K562 (cell line): ENCODE measurements at regions not wholly inside any gene's neighbourhood (a gene's known extent, or its start where the extent isn't known, plus 50 kb on each side); places are given as distances from the start of the nearest gene placed in this dataset.
A peak's percentile ranks its signal among the peaks of the same experiment; 100 is the strongest.

Experiments
- ATAC-seq: fragments of 200-7000 bp; cut with Tn5 transposase; 3 replicates; pipeline ENCODE4 v1.9.1; 2020; ENCODE audit warnings: moderate library complexity
- BruUV-seq: library from RNA; stranded (reverse); fragments of 400-500 nt; replicated peaks from 2 replicates; lab custom pipeline; 2021; lab: Mats Ljungman, UMichigan
- CTCF ChIA-PET: fragments of 300-600 bp; formaldehyde crosslinking; extraction: SDS; loops from one replicate; lab custom pipeline; 2021; ENCODE audit warnings: low intra/inter-chr PET ratio; lab: Yijun Ruan, JAX
- POLR2A ChIA-PET: fragments of 300-600, 350-650 bp; sonication (Branson Sonifier 250); formaldehyde crosslinking; extraction: SDS; loops from one replicate; lab custom pipeline; 2021; ENCODE audit warnings: antibody characterized with exemption, inconsistent platforms; lab: Yijun Ruan, JAX
- DNase-seq, 4 experiments: peaks; one replicate each; pipeline versions ENCODE4 v3.0.0 to v3.0.0-alpha.2; 2011 to 2018; ENCODE audit warnings: low spot score in 3 of 4, mixed read lengths in 3 of 4; ENCODE audit errors: extremely low read depth in 1 of 4
- FAIRE-seq: peaks from 2 replicates; lab custom pipeline; 2011; peaks lifted over from hg19 to GRCh38; lab: Jason Lieb, UNC
- H2AFZ ChIP-seq: 2 replicates; pipeline ENCODE4 v1.6.0; 2011; ENCODE audit warnings: low read depth, low read length, control low read depth, inconsistent platforms
- H3K27ac ChIP-seq: fragments of 200-600 bp; 3 replicates; pipeline ENCODE4 v1.8.0; 2011; ENCODE audit warnings: low read depth, mild to moderate bottlenecking, control low read depth, inconsistent platforms, low read length, moderate library complexity, mixed read lengths; ENCODE audit errors: extremely low read depth
- H3K27me3 ChIP-seq, 2 experiments: fragments of 300-600 bp in 1 of 2; 2 replicates in 1 of 2; 3 replicates in 1 of 2; pipeline versions ENCODE4 v1.6.0 to v1.8.0; 2011; ENCODE audit warnings: inconsistent platforms in 2 of 2, low read length in 2 of 2, mild to moderate bottlenecking in 1 of 2, mixed read lengths in 1 of 2, moderate library complexity in 1 of 2; ENCODE audit not compliant: control insufficient read depth in 2 of 2, insufficient read depth in 2 of 2
- H3K36me3 ChIP-seq: fragments of 300-600 bp; 3 replicates; pipeline ENCODE4 v1.8.0; 2011; ENCODE audit warnings: mild to moderate bottlenecking, low read length, inconsistent platforms; ENCODE audit not compliant: control insufficient read depth, insufficient read depth
- H3K4me1 ChIP-seq, 2 experiments: fragments of 200-600 bp in 1 of 2; replicated peaks in 1 of 2; 2 replicates in 1 of 2; 3 replicates in 1 of 2; pipeline versions ENCODE4 v1.5.1 to v1.8.0; 2011; ENCODE audit warnings: inconsistent platforms in 2 of 2, low read length in 2 of 2, mild to moderate bottlenecking in 1 of 2, mixed read lengths in 1 of 2, moderate library complexity in 1 of 2; ENCODE audit not compliant: control insufficient read depth in 2 of 2, insufficient read depth in 2 of 2
- H3K4me2 ChIP-seq: 2 replicates; pipeline ENCODE4 v1.6.1; 2011; ENCODE audit warnings: low read length, control low read depth, inconsistent platforms, mixed read lengths; ENCODE audit not compliant: insufficient read depth
- H3K4me3 ChIP-seq: fragments of 200-600 bp; sonication (generic), shearing (Covaris generic); 2 replicates; pipeline ENCODE4 v1.5.1; 2016; ENCODE audit warnings: control low read depth, inconsistent platforms
- H3K79me2 ChIP-seq: fragments of 200-600 bp; 3 replicates; pipeline ENCODE4 v1.8.0; 2011; ENCODE audit warnings: low read length, inconsistent platforms; ENCODE audit not compliant: control insufficient read depth, insufficient read depth
- H3K9ac ChIP-seq, 2 experiments: 2 replicates each; pipeline versions ENCODE4 v1.6.0 to v1.6.1; 2011; ENCODE audit warnings: low read depth in 2 of 2, low read length in 2 of 2, control low read depth in 1 of 2, inconsistent platforms in 1 of 2, mild to moderate bottlenecking in 1 of 2, mixed read lengths in 1 of 2; ENCODE audit not compliant: insufficient read depth in 1 of 2
- H3K9me1 ChIP-seq: one replicate; pipeline ENCODE4 v1.6.0; 2011; ENCODE audit warnings: inconsistent platforms, mild to moderate bottlenecking, low read length, moderate library complexity; ENCODE audit not compliant: control insufficient read depth, insufficient read depth
- H3K9me3 ChIP-seq: replicated peaks from 2 replicates; pipeline ENCODE4 v1.5.1; 2011; ENCODE audit warnings: low read depth, low read length, inconsistent platforms; ENCODE audit not compliant: control insufficient read depth, insufficient read depth
- H4K20me1 ChIP-seq: replicated peaks from 2 replicates; pipeline ENCODE4 v1.6.1; 2011; ENCODE audit warnings: low read length, inconsistent platforms, mixed read lengths; ENCODE audit not compliant: control insufficient read depth, insufficient read depth
- BRD9 ChIP-seq: fragments of 450-650 bp; IDR thresholded peaks from 2 replicates; pipeline ENCODE4 v1.6.1; 2018; ENCODE audit warnings: low read depth; ENCODE audit not compliant: partially characterized antibody
- CREB3 ChIP-seq: fragments of 450-650 bp; conservative IDR thresholded peaks from 2 replicates; pipeline ENCODE4 v1.6.1; 2016; ENCODE audit warnings: missing genetic modification characterization, low read depth, mild to moderate bottlenecking, missing compliant biosample characterization, moderate library complexity
- IFI16 ChIP-seq: fragments of 250-450 bp; sonication (Bioruptor Pico); IDR thresholded peaks from 2 replicates; pipeline ENCODE4 v2.1.2; 2022; ENCODE audit warnings: mild to moderate bottlenecking, inconsistent platforms
- MYBL2 ChIP-seq, 2 experiments: fragments of 450-650 bp in 1 of 2; sonication (generic) in 1 of 2; formaldehyde crosslinking in 1 of 2; IDR thresholded peaks; 2 replicates each; pipeline versions ENCODE4 v1.6.1 to v1.8.1; 2017 to 2022; ENCODE audit warnings: borderline replicate concordance in 1 of 2, inconsistent platforms in 1 of 2, low read depth in 1 of 2, mild to moderate bottlenecking in 1 of 2, missing genetic modification reagents in 1 of 2, moderate library complexity in 1 of 2
- RBM14 ChIP-seq: fragments of 200-400 bp; formaldehyde crosslinking; IDR thresholded peaks from 2 replicates; pipeline ENCODE4 v1.6.1; 2018; ENCODE audit warnings: low read depth, mild to moderate bottlenecking, low read length, moderate library complexity, borderline replicate concordance; ENCODE audit not compliant: insufficient read depth
- USF2 ChIP-seq: sonication (generic); formaldehyde crosslinking; IDR thresholded peaks from 2 replicates; pipeline ENCODE4 v1.5.0; 2020; ENCODE audit warnings: missing genetic modification reagents
- ZNF354B ChIP-seq: fragments of 250-450 bp; sonication (Bioruptor Pico); IDR thresholded peaks from 2 replicates; pipeline ENCODE4 v1.4.0; 2020
- WGBS: fragments of 100-300 bp; shearing (Covaris generic); methylation state at CpG from one replicate; pipeline ENCODE4 v1.1.6; 2016; ENCODE audit warnings: low coverage, mixed read lengths; ENCODE audit not compliant: insufficient coverage; ENCODE audit errors: missing lambda C conversion rate; 5-methylcytosine and 5-hydroxymethylcytosine counted together
- in situ Hi-C: fragments of 300-500 bp; cut with MboI; formaldehyde crosslinking; loops from 4 replicates; pipeline ENCODE4 v1.15.0; 2018; ENCODE audit warnings: inconsistent platforms, mixed read lengths
- intact Hi-C: fragments of 100-400 bp; cut with micrococcal nuclease; formaldehyde crosslinking; loops from 2 replicates; pipeline ENCODE4 v1.14.2; 2022
- TF ChIP-seq, protein P1 (sequence below), 2 experiments: fragments of 450-650 bp; conservative IDR thresholded peaks; 2 replicates each; pipeline ENCODE4 v1.6.1; 2017; ENCODE audit warnings: mild to moderate bottlenecking in 2 of 2, moderate library complexity in 2 of 2

GRCh38 chr1:185573162-185573561 is 161.0 kb upstream of the HMCN1 start:
- no peak for FAIRE-seq
- no peak for TF ChIP-seq IFI16 (CRISPR knock-in tag)
- no peak for TF ChIP-seq ZNF354B (CRISPR knock-in tag)
- TF ChIP-seq MYBL2 (IDR thresholded peaks at IDR 0.05; ENCODE audit: low read depth), result no peak
- TF ChIP-seq MYBL2 (CRISPR knock-in tag; IDR thresholded peaks at IDR 0.05; ENCODE audit: borderline replicate concordance), result no peak
- no peak for TF ChIP-seq CREB3
- TF ChIP-seq BRD9, result no peak
- no peaks in the 10 kb centered on the region for H3K27me3 ChIP-seq
- WGBS, result 3% methylated on average over 3 of the region's 3 CpGs
- no peaks in the 10 kb centered on the region for H3K36me3 ChIP-seq
- intact Hi-C loops (no loop called here), in situ Hi-C loops (no loop called here)
- H3K27ac ChIP-seq, result no peak overlapping the region
- H3K4me3 ChIP-seq, result no peak overlapping the region
- H3K9me1 ChIP-seq, result no peaks in the 10 kb centered on the region
- no peak for DNase-seq
- H3K9ac ChIP-seq, result no peak overlapping the region
- no peaks in the 10 kb centered on the region; a peak in 1 of 5 replicates for H3K4me1 ChIP-seq
- no peaks in the 10 kb centered on the region for H3K9me3 ChIP-seq
- ChIA-PET POLR2A (interaction anchor here (0.5 to 2.5 kb wide), 2 partner anchors 8 to 13 kb away, joined by 3 to 10 read pairs; no protein-coding TSS in a partner anchor), CTCF (no interaction called here)
- H3K4me2 ChIP-seq, result no peak overlapping the region
- no peaks in the 10 kb centered on the region for H4K20me1 ChIP-seq
- ATAC-seq, result no peak
- no TSS peak for BruUV-seq
- no peak overlapping the region for H2AFZ ChIP-seq
- H3K79me2 ChIP-seq, result no peaks in the 10 kb centered on the region

GRCh38 chr1:185570962-185571361 is 163.2 kb upstream of the HMCN1 start:
- Histone ChIP-seq H2AFZ (no peak overlapping the region), H3K36me3 (no peaks in the 10 kb centered on the region), H4K20me1 (no peaks in the 10 kb centered on the region), H3K4me3 (no peak overlapping the region), H3K4me1 (no peaks in the 10 kb centered on the region; a peak in 2 of 5 replicates), H3K27me3 (no peaks in the 10 kb centered on the region), H3K9me1 (no peaks in the 10 kb centered on the region), H3K4me2 (no peak overlapping the region), H3K79me2 (no peaks in the 10 kb centered on the region), H3K27ac (no peak overlapping the region), H3K9me3 (no peaks in the 10 kb centered on the region), H3K9ac (no peak overlapping the region)
- TF ChIP-seq USF2 (0 out of 2 replicates have a peak, but pooled peaks have one; percentile 34), RBM14 (no peak)
- TF ChIP-seq, protein P1, sequence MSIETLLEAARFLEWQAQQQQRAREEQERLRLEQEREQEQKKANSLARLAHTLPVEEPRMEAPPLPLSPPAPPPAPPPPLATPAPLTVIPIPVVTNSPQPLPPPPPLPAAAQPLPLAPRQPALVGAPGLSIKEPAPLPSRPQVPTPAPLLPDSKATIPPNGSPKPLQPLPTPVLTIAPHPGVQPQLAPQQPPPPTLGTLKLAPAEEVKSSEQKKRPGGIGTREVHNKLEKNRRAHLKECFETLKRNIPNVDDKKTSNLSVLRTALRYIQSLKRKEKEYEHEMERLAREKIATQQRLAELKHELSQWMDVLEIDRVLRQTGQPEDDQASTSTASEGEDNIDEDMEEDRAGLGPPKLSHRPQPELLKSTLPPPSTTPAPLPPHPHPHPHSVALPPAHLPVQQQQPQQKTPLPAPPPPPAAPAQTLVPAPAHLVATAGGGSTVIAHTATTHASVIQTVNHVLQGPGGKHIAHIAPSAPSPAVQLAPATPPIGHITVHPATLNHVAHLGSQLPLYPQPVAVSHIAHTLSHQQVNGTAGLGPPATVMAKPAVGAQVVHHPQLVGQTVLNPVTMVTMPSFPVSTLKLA (conservative IDR thresholded peaks at IDR 0.05), result no peak
- FAIRE-seq, result no peak
- DNase-seq, result no peak
- CTCF ChIA-PET, result no interaction called here
- BruUV-seq, result no TSS peak
- POLR2A ChIA-PET, result no interaction called here
- intact Hi-C loops (no loop called here), in situ Hi-C loops (no loop called here)
- no peak for ATAC-seq
- WGBS, result 2% methylated on average over 5 of the region's 5 CpGs
